NCI-H2227 treated with DMSO at 0.1 percent for 48 hours (cell line): ENCODE measurements at regions not wholly inside any gene's neighbourhood (a gene's known extent, or its start where the extent isn't known, plus 50 kb on each side); places are given as distances from the start of the nearest gene placed in this dataset.
A peak's percentile ranks its signal among the peaks of the same experiment; 100 is the strongest.

Source experiments
- DNase-seq: peaks from one replicate; lab custom pipeline; 2025; lab: John Stamatoyannopoulos, UW

DNA sequence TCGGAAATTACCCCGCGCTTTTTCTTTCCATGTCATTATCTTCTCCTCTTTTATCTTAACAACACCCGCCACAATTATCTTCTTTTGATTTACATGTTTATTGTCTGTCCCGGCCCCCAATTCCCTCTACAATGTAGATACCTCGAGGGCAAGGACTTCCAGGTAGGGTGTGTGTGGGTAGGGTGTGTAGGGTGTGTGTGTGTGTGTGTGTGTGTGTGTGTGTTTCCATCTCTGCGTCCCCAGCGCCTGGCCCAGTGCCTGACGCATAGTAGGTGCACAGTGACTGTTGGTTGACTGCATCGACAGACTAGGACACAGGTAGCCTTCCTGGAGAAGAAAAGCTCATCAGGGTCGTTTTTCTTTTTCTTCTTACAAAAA, 103.1 kb downstream of the UCHL1 start:
- DNase-seq: no peak

DNA sequence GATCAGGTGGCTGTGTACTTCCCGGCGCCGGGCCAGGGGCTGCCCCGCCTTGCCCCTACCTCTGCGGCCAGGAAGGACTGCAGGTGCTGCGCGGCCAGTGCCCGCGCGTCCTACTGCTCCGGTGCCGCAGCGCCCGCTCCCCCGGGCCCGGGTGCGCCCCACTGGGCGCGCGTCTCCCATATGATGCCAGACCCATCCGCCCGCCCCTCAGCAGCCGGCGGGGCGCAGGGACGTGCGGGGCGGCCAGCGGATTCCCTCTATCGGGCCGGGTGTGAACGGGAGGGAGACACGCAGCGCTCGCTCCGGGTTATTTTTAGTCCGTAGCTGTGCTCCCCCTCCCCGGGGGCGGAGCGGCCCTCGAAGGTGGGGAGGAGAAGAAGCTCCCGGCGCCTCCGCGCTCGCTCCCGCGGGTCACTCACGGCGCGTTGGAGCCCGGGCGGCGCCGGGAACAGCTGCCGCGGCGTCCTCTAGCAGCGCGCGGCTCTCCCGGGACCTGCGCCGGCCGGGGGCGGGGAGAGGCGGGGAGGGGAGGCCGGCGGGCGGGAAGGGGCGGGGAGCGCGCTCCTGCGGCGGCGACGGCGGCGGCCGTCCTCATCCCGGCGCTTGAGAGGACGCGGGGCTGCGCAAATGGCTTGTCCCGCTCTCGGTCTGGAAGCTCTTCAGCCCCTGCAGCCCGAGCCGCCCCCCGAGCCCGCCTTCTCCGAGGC, 103.6 kb downstream of the UCHL1 start:
- peak; percentile 59 for DNase-seq

DNA sequence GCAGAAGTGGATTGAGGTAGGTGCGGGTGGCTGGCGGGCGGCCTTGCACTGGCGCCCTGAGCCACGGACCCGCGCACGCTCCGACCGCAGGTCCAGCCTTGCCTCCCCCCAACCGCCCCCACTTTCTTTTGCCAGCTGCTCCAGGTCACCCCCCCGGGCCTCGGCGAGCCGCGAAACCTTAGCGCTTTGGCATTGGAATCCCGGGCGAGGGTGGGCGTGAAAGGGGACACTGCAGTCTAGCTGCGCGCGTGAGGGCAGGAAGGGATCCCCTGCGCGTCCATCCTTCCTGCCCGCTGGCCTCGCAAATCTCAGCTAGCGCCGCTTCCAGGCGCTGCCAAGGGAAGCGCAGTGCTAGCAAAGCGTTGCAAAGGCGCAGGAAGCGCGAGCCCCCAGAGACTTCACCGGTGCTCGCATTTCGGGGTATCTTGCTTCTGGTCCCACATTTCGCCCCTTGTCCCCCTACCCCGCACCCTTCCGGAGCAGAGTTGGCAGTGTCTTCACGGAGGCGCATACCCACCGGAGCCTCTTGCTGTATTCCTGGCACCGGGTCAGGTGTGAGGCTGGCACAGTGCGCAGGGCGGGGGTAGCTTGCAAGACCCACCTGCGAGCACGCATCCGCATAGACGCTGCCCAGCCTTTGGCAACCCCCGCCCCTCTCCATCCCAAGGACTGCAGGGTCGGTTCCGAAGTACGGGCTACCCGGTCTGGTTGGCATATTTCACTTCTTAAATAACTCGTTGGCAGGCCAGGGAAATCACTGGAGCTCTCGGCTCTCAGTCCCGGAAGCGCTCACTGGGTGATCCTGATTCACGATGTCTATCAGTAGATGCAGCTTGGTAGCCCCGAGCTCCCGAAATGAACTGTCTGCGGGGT, 104.4 kb downstream of the UCHL1 start:
- peak; percentile 37 for DNase-seq

DNA sequence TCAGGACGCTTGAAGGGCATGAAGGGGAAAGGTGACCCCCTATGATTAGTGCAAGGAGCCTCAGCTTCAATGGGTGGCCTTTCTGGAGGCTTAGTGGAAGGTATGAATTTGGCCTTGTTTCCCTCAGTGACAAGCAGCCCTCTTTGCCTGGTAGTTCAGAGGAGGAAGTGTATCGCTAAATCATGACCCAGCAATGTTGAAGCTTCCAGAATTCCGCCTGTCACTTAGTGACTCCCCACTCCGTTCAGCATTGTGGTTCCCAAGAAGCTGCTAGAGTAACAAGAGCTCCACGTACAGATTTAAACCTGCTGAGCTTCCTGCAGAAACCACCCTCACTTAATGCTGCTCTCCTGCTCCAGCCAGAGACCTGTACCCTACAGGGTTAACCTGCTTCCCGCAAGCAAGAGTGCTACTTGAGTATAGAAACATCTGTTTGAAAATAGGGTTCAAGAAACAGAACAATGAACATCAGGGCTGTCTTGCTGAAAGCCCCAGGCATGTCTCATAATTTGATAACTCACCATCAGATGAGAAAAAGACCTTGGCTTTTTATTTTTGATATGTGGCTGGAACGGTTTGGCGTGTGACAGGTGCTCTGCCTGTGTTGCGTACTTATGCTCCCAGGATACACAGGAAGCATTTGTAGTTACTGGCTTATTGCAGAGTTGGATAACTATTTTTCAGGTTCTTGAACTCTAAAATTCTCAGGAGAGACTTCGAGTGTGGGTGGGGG, 105.2 kb downstream of the UCHL1 start:
- no peak for DNase-seq

DNA sequence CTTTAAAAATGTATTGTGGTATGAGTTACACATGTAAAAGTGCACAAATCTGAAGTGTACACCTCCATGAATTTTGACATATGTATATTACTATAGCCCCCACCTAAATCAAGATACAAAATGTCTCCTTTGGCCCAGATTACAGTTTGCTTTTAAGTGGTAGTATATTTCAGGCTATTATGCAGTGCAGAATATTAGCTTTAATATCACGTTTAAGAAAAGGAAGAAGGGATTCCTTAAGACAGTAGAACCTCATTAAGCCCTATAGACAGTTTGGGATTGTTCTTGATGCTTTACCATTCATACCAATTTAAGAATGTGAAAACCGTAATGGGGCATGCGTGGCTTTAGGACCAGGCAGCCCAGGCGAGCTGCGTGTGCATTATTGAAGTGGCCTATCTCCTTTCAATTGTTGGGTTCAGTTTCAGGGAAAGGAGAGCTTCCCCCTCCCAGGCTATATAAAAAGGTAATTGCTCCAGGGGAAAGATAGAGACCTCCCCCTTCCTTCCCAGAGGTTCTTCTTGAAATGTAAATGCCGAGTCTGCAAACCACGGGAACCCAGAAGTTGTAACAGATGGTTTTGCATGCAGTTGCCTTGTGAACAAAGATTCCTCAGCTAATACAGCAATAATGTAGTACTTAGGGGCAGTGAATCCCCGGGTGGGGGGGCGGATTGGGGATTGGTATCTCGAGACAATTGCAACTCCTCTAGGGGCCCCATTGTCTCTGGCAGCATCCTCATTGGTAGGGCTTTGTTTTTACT, 106.1 kb downstream of the UCHL1 start:
- peak; percentile 9 for DNase-seq

DNA sequence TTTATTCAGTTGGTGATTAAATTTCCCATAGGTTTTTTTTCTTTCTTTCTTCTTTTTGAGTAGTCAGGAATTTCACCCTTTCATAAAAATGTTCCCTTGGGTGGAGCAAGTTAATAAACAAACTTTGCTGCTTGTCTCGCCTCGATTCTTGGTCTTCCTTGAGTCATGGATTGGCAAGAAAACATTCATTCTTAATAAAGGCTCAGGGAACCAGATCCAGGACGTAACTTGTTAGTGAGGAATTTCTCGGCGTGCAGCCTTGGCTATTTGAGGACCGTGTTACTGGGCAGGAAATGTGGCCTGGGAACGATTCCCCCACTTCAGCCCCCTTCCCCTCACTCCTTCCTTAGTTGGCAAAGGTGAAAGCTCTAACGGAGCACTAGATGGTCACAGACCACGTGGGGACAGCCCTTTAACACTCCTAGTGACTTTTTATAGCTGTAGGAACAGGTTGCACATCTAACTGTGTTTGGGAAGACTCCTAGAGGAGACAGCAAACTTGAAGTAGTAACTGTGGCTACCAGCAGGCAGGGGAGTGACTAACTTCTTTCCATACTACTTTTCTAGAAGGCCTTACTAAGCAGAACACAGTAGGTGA, 106.8 kb downstream of the UCHL1 start:
- DNase-seq: no peak

DNA sequence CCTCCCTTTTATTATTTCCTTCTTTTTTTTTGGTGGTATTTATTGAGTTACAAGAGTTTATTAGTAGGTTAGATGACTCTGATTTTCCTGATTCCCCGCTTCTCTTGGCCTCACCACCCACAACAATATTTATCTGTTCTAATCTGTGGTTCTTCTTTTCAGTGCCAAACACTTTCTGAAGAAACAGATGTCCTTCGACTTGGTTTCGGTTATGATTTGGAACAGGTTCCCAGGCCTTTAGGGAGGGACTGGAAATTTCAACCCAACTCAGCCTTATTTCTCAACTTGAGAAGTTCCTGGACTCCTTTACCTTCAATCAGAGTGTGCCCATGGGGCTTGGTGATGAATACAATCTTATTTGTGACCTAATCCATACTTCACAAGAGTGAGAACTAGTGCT, 108.1 kb downstream of the UCHL1 start:
- DNase-seq: no peak

DNA sequence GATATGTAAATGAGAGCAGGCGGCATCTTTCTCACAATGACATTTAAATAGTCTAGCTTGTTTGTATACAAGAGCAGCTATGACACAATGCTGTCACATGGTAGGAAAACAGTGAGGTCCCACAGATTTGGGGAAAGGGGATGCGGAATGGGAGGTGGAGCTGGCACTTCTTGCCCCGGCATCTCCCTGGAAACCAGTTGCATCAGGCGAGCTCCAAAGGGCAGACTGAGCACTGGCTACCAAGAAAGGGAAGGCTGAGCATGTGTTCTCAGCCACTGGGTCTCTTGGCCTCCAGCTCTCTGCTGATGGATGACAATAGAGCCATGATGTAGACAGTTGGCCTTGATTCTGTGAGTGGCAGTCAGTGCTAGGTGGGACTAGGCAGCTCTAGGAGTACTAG, 109.0 kb downstream of the UCHL1 start:
- DNase-seq: no peak

DNA sequence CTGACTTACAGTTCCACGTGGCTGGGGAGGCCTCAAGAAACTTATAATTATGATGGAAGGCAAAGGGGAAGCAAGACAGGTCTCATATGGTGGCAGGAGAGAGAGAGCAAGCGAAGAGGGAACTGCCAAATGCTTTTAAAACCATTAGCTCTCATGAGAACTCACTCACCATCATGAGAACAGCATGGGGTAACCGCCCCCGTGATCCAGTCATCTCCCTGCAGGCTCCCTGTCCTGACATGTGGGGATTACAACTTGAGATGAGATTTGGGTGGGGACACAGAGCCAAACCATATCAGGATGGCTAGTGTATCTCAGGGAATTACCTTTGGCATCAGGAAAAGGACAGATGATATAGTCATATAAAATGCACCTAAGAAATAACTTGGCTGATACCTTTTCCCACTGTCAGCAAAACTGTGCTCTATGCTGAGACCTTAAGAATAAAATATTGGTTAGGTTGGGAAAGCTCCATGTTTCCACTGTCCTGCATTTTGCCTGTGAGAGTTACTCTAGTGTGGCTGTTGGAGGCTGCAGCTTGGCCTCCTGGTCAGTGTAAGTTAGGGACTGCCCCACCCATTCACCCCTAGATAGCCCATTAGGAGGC, 110.3 kb downstream of the UCHL1 start:
- no peak for DNase-seq

DNA sequence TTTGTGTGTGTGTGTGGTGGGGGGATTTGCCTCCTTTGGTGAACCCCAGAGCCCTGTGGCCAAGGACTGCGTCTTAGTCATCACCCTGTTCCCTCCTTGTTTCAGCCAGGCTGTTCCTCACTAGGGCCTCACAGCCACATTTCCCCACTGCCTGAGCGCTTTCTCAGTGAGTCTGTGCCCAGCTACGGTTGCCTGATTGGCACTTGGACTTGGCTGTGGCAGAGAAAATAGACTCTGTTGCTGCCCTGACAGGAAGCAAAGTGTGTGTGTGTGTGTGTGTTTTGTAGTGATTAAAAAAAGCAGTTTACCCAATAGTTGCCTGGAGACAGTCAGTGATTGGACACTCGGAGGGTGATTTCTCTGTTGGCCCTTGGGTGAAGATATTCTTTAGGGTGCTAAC, 113.0 kb downstream of the UCHL1 start:
- no peak for DNase-seq

DNA sequence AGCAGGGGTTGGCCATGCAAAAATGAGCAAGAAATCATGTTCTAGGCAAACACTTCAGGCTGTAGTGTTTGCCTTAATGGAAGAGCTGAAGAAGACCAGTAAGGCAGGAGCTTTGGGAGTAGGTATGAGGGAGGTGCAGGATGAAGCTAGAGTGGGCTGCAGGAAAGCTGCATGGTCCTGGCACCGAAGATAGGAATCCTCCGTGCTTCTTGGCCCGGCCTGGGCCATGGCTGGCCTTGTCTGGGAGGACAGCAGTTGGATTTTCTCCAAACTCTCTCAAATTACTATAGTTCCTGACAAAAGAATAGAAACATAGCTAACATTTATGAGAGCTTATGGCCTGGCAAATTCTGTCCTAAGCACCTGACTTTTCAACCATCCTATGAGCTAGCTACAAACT, 116.5 kb downstream of the UCHL1 start:
- no peak for DNase-seq

DNA sequence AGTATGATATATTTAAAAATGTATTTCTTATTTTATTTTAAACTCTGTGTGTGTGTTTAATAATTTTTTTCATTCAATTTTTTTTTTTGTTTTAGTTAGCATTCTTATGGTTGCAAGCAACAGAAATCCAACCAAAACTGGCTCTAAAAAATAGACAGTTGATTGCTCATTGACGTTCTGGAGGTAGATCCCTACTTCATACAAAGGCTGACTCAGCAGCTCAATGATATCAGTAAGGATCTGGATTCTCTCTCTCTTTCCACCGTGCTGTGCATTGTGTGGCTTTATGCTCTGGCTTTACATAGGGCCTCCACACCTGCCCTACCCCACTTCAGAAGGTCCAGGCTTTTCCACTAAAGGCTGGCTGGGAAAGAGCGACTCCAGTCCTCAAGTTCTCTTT, 117.8 kb downstream of the UCHL1 start:
- DNase-seq: no peak

DNA sequence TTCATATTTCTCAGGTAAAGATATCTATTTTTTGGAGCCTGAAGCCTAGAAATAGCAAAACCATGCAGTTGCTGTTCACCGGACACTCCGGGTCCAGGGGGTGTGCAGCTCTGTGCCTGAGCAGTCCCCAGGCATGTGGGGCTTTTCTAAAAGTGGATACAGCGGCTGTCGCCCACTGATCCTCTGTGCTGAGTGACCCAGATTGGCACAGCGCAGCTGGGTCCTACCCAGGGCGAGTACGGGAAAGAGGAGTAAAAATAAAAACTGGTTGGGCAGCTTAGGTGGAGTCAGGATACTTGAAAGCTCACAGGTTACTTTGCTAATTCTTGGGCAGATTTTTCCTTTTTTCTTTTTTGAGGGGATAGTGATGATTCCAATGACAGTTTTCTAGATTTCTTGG, 118.8 kb downstream of the UCHL1 start:
- DNase-seq: no peak

DNA sequence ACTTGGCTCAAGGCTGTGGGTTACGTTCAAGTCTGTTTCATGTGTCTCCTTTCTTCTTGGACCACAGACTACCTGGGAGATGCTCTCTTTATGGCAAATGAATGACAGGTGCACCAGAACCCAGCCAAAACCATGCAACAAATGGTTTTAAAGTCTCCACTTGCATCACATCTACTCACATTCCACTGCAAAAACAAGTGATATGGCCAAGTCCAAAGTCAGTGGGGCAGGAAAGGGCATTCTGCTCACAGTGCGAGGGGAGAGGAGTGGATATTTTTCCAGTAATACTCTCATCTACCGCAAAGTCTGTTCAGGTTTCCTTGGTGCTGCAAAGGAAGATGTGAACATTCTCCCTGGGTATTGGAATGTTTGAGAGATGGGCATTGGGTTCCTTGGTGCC, 120.5 kb downstream of the UCHL1 start:
- no peak for DNase-seq

DNA sequence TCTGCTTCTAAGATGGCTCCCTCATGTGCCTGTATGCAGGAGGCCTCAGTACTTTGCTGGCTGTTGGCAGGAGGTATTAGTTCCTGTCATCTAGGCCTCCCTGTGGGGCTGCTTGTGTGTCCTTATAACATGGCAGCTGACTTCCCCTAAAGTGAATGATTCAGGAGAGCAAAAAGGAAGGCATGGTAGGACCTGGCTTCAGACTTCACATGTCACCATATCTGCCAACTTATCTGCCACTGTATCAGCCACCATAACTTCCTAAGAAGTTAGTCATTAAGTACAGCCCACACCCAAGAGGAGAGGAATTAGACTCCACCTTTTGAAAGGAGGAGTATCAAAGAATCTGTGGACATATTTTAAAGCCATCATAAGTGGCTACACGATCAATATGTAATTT, 122.5 kb downstream of the UCHL1 start:
- no peak for DNase-seq

DNA sequence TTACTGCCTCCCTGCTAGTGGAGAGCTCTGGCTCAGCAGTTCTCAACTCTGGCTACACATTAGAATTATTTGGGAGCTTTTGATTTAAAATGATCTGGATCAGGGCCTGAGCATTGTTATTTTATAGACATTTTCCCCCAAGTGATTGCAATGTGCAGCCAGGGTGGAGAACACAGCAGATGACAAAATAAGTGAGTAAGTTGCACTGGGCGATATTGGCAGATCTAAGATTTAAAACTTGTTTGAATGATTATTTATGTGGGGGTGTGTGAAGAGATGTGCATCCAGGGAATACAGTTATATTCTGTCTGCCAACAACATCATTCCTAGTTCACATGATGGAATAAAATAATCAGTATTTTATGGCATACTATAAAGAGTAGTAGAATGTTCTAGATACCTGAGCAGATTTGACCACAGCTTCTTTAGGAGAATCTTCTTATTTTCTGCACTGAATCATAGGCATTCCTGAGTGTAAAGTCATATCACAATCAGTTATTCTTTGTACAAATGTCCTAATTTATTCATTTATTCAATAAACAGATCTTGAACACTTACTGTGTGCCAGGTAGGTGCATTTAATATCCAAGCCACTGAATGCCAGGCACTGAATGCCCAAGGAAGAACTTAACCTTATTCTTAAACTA, 123.9 kb downstream of the UCHL1 start:
- no peak for DNase-seq

DNA sequence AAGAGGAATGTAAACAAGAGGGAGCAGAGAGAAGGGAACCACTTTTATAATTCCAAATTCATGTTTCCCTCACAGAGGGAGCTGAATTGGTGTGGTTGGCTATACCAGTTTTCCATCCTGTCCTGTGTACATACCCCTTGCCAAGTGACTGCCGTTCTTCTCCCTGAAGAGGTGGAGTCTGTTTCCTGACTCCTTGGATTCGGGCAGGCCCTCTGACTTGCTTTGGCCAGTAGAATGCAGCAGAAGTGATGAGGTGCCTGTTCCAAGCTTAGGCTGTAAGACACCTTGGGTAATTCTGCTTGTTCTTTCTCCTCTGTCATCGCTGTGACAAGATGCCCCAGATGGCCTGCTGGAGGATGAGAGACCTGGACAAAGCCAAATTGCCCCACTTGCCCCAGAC, 124.7 kb downstream of the UCHL1 start:
- DNase-seq: no peak

DNA sequence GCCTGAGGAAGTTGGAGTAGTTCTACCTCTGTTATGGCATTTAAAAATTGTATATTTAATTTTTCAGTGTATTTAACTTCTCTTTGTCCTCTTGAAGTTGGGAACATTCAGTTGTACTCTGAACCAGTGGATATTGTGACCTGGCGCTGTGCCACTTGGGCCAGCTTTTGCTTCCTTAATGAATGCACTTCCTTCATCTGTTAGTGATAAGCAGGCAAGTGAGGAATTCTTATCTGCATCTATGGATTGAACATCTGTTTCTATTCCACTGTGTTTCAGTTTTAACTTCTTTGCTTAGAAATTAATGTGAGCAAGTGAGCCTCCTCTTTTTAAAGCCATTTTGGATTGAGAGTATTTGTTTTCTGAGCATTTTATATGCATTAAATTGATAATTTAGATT, 128.3 kb downstream of the UCHL1 start:
- no peak for DNase-seq

DNA sequence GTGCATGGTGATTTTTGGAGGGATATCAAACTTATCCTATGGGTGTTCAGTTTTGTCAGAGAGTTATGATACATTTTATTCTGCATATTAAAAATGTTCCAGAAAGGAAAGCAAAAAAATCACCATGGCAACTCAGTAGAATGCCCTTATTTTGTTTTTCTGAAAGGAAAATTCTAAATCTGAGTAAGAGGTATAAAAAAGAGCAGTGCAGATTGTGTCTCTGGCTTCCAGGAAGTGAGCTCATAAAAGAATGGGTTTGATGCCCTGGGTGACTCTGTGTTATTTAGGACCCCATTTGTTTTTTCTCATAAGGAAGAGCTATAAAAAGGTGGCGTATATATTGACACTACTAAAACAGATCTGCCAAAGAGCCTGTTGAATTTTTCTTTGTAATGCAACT, 128.8 kb downstream of the UCHL1 start:
- DNase-seq: no peak

DNA sequence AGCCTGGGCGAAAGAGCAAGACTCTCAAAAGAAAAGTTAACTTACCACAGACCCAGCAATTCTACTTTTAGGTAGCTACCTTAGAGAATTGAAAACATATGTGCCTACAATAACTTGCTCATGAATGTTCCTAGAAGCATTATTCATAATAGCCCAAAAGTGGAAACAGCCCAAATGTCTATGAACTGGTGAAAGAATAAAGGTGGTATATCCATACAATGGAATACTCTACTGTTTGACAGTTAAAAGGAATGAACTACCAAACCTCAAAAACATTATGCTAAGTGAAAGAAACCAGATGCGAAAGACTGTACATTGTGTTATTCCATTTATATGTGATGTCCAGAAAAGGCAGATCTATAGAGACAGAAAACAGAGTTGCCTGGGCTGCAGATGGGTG, 131.4 kb downstream of the UCHL1 start:
- no peak for DNase-seq

DNA sequence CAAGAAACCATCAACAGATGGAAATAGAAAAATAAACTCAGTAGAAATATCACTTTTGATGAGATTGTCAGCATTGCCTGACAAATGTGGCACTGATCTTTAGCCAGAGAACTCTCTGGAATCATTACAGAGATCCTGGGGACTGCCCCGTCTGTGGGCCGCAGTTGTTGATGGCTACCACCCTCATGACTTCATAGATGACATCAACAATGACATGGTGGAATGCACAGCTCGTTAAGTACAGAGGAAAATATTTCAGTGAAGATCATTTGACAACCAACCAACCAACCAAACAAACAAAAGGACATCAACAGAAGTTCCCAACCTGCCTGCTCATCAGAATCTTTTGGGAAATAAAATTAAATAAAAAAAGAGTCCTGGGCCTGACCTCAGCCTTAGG, 132.6 kb downstream of the UCHL1 start:
- DNase-seq: no peak
